SK-N-MC (cell line): ENCODE measurements at regions not wholly inside any gene's neighbourhood (a gene's known extent, or its start where the extent isn't known, plus 50 kb on each side); places are given as distances from the start of the nearest gene placed in this dataset.
"Not testable (repeated sequence)": the region's sequence is repeated elsewhere in the genome, so short reads cannot be mapped to it uniquely, and the experiment has no call there.

Experiments
- EZH2 ChIP-seq: fragments of 200-600 bp; sonication (generic); IDR thresholded peaks from one replicate; pipeline ENCODE4 v1.6.1; 2017; ENCODE audit warnings: antibody characterized with exemption
- FOXP2 ChIP-seq: optimal IDR thresholded peaks from 2 replicates; pipeline ENCODE3; 2011; ENCODE audit warnings: mild to moderate bottlenecking, moderate library complexity; ENCODE audit not compliant: insufficient read depth; ENCODE audit errors: extremely low read length, control extremely low read depth

DNA sequence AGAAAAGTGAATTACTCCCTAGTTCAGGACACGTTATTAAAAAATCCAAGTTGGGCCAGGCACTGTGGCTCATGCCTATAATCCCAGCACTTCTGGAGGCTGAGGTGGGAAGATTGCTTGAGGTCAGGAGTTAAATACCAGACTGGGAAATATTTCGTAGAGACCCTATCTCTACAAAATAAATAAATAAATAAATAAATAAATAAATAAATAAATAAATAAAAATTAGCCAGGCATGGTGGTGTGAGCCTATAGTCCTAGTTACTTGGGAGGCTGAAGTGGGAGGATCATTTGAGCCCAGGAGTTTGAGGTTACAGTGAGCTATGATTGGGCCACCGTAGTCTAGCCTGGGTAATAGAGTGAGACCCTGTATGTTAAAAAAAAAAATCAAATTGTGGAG, 741.2 kb downstream of the DHX35 start:
- not testable (repeated sequence) for TF ChIP-seq EZH2, FOXP2
